ENCODE measurements at regions not wholly inside any gene's neighbourhood (a gene's known extent, or its start where the extent isn't known, plus 50 kb on each side); places are given as distances from the start of the nearest gene placed in this dataset.

- no peaks in the 10 kb centered on the region for H3K4me1 ChIP-seq (ENCODE audit: low read length)
- TF ChIP-seq CTCF (IDR thresholded peaks at IDR 0.05; ENCODE audit: low read depth, low read length) = no peak
- TF ChIP-seq EZH2phosphoT487 (IDR thresholded peaks at IDR 0.05; ENCODE audit: low read depth) = no peak
- no peaks in the 10 kb centered on the region for H4K20me1 ChIP-seq (ENCODE audit: insufficient read depth, low read length)
- H3K27ac ChIP-seq (ENCODE audit: low read length) = no peak overlapping the region
- H3K9ac ChIP-seq (ENCODE audit: low read length) = no peak overlapping the region
- no peaks in the 10 kb centered on the region for H3K79me2 ChIP-seq (ENCODE audit: low read length)
- no peak overlapping the region for H2AFZ ChIP-seq (ENCODE audit: low read depth, low read length)
- no peak overlapping the region for H3K4me2 ChIP-seq (ENCODE audit: low read length)
- H3K4me3 ChIP-seq (ENCODE audit: low read length) = no peak overlapping the region
- H3K27me3 ChIP-seq (ENCODE audit: low read depth, low read length) = no peaks in the 10 kb centered on the region
- no peaks in the 10 kb centered on the region for H3K9me3 ChIP-seq (ENCODE audit: insufficient read depth, low read length)
- no peaks in the 10 kb centered on the region for H3K36me3 ChIP-seq (replicated peaks; ENCODE audit: low read depth, low read length)
Measured at GRCh38 chr7:25643770-25644394, 415.6 kb upstream of the NPVF start.

GRCh38 chr7:25646726-25647413 is 418.6 kb upstream of the NPVF start:
- Histone ChIP-seq H4K20me1 (ENCODE audit: insufficient read depth, low read length) (no peaks in the 10 kb centered on the region), H3K36me3 (replicated peaks; ENCODE audit: low read depth, low read length) (no peaks in the 10 kb centered on the region), H3K9me3 (ENCODE audit: insufficient read depth, low read length) (no peaks in the 10 kb centered on the region), H3K9ac (ENCODE audit: low read length) (no peak overlapping the region), H3K27ac (ENCODE audit: low read length) (no peak overlapping the region), H3K4me1 (ENCODE audit: low read length) (no peaks in the 10 kb centered on the region), H3K79me2 (ENCODE audit: low read length) (no peaks in the 10 kb centered on the region), H3K4me2 (ENCODE audit: low read length) (no peak overlapping the region), H3K4me3 (ENCODE audit: low read length) (no peak overlapping the region), H3K27me3 (ENCODE audit: low read depth, low read length) (no peaks in the 10 kb centered on the region), H2AFZ (ENCODE audit: low read depth, low read length) (no peak overlapping the region)
- TF ChIP-seq EZH2phosphoT487 (IDR thresholded peaks at IDR 0.05; ENCODE audit: low read depth) = no peak
- no peak for TF ChIP-seq CTCF (IDR thresholded peaks at IDR 0.05; ENCODE audit: low read depth, low read length)

- TF ChIP-seq EZH2phosphoT487 (IDR thresholded peaks at IDR 0.05; ENCODE audit: low read depth) = no peak
- TF ChIP-seq CTCF (IDR thresholded peaks at IDR 0.05; ENCODE audit: low read depth, low read length) = no peak
- H3K4me3 ChIP-seq (ENCODE audit: low read length) = no peak overlapping the region
- no peak overlapping the region for H2AFZ ChIP-seq (ENCODE audit: low read depth, low read length)
- H3K27me3 ChIP-seq (ENCODE audit: low read depth, low read length) = no peaks in the 10 kb centered on the region
- no peaks in the 10 kb centered on the region for H4K20me1 ChIP-seq (ENCODE audit: insufficient read depth, low read length)
- no peaks in the 10 kb centered on the region for H3K36me3 ChIP-seq (replicated peaks; ENCODE audit: low read depth, low read length)
- H3K9me3 ChIP-seq (ENCODE audit: insufficient read depth, low read length) = no peaks in the 10 kb centered on the region
- H3K79me2 ChIP-seq (ENCODE audit: low read length) = no peaks in the 10 kb centered on the region
- H3K9ac ChIP-seq (ENCODE audit: low read length) = no peak overlapping the region
- H3K4me1 ChIP-seq (ENCODE audit: low read length) = no peaks in the 10 kb centered on the region
- no peak overlapping the region for H3K4me2 ChIP-seq (ENCODE audit: low read length)
- H3K27ac ChIP-seq (ENCODE audit: low read length) = no peak overlapping the region
Measured at GRCh38 chr7:25647872-25648271, 419.6 kb upstream of the NPVF start.

- Histone ChIP-seq H3K27me3 (ENCODE audit: low read depth, low read length) (no peaks in the 10 kb centered on the region), H3K9me3 (ENCODE audit: insufficient read depth, low read length) (no peaks in the 10 kb centered on the region), H3K79me2 (ENCODE audit: low read length) (no peaks in the 10 kb centered on the region), H2AFZ (ENCODE audit: low read depth, low read length) (no peak overlapping the region), H4K20me1 (ENCODE audit: insufficient read depth, low read length) (no peaks in the 10 kb centered on the region), H3K27ac (ENCODE audit: low read length) (no peak overlapping the region), H3K4me3 (ENCODE audit: low read length) (no peak overlapping the region), H3K4me2 (ENCODE audit: low read length) (no peak overlapping the region), H3K4me1 (ENCODE audit: low read length) (no peaks in the 10 kb centered on the region), H3K9ac (ENCODE audit: low read length) (no peak overlapping the region), H3K36me3 (replicated peaks; ENCODE audit: low read depth, low read length) (no peaks in the 10 kb centered on the region)
- TF ChIP-seq EZH2phosphoT487 (IDR thresholded peaks at IDR 0.05; ENCODE audit: low read depth) (no peak), CTCF (IDR thresholded peaks at IDR 0.05; ENCODE audit: low read depth, low read length) (no peak)
Measured at GRCh38 chr7:25652366-25652765, 424.1 kb upstream of the NPVF start.

All from OCI-LY3 (cell line).